GM21360 (cell line): ENCODE measurements at regions not wholly inside any gene's neighbourhood (a gene's known extent, or its start where the extent isn't known, plus 50 kb on each side); places are given as distances from the start of the nearest gene placed in this dataset.

Source experiments
- ATAC-seq: cut with Tn5 transposase; IDR thresholded peaks from one replicate; pipeline ENCODE4 v1.9.1; 2021; ENCODE audit warnings: mild to moderate bottlenecking, moderate library complexity; ENCODE audit not compliant: unreplicated experiment

DNA sequence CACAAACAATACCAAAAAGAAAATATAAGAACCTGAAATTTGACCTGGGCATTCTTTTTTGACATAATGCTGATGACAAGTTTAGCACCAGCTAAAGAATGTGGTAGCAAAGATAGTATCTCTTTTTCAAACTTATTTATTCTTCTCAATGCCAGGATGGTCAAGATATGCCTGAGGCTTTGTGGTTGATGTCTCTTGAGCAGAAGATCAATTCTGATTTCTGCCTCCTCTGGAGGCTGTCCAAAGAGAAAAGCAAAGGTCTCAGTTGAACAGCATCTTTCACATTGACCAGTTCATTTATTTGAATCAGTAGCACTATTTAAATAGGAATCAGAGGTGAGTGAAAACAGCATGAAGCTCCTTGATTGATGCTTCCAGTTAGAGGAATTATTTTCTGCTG lies 588.2 kb downstream of the HTR1A start:
- no peak for ATAC-seq

DNA sequence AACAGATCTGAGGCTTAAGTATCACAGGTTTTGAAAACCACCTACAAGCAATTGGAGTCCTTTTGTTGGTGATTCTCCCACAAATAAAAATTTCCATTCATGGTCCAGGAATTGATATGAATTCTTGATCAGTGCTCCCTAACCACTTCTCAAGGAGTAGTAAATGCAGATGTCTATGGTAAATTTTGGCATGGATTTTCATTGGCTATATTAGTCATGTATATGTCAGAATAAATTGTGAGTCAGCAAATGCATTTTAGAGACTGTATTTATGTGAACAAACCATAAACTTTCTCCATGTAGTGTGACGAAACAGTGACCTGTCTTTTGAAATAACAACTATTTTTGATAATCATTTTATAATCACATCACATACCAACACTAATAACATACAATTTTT lies 611.1 kb downstream of the HTR1A start:
- no peak for ATAC-seq

DNA sequence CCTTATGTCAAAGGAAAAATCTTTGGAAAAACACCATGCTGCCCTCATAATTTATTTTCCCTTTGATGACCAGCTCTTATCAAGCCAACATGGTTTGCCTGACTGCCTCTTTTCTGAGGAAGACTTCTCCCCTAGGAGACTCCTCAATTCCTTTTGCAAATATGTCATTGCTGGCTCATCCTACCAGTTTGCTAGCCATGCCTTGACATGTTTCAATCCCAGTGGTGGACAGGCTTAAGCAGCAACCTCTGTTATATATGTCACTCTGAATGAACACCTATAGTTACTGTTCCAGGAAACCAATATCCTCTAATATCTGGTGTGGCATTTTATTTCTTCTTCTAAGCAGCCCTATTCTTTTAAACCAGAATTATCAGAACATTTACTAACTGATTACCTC lies 615.8 kb downstream of the HTR1A start:
- ATAC-seq = no peak

DNA sequence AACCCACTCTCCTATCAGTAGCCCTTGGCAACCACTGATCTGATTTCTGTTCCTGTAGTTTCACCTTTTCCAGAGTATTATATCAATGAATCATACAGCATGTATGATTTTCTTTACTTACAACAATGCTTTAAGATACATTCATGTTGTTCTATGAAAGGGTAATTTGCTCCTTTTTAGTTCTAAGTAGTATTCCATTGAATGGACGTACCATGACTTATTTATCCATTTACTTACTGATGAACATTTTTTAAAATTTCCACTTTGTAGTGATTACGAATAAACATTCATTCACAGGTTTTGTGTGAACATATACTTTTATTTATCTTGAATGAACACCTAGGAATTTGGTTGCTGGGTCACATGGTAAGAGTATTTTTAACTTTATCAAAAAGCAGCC lies 620.8 kb downstream of the HTR1A start:
- ATAC-seq = no peak

DNA sequence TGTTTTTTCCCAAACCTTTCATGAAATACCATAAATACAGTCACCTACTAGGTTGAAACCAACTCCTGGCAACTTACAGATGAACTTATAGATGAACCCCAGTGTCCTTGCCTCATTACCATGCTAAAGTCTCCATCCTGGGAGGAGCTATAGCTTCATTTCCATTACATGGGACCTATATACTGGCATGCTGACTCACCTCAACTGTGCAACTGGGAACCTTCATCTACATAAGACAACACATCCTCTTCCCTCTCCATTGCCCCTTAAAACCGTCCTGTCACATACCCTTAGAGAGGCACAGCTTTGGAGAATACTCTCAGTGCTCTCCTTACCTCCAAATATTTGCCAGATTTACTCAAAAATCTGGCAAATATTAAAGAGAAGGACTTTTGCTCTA lies 638.3 kb downstream of the HTR1A start:
- no peak for ATAC-seq

DNA sequence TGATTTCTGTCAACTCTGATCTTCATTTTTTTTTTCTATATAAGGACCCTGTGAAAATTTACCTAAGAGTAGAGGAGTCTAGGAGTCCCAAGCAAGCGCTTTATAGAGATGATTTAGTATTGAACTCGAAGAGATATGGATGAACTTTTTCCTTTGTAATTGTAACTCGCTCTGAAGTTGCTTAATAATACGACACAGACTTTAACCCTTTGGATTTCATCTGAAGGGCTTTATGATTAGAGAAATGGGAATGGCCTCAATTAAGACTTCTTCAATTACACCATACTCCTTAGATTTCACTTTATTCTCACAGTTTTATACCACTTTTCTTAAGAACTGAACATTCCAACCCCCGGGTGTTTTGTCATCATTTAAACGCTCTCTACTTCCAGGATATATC lies 647.7 kb downstream of the HTR1A start:
- ATAC-seq = no peak

DNA sequence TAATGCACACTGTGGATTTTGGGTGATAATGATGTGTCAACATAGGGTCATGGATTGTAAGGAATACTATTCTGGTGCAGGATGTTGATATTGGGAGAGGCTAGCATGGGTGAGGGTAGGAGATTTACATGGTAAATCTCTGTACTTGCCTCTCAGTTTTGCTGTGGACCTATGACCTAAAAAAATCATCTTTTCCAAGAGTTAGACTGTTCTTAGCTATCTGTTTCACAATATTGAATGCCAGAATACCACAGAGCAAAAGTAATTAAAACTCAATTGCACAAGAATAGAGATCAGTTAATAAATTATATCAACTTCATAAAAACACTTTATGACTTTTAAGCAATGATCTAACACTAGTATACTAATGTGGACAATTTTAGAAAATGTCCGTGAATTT lies 651.6 kb downstream of the HTR1A start:
- no peak for ATAC-seq

DNA sequence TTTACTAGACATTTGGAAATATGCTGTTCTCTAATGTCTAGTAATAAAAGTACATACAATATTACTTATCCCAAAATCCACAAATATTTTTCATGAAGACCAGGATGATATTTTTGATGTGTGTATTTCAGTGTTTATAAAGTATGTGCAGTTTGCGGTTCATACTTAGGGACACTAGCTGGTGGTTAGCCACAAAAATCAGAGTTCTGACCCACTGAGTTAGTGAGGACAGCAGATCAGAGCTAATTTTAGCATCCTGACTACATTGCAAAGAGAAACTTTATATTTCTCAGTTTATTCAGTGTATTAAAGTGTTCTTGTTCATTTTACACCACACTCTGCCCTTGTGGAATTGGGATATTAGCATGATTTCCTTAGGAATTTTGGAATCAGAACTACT lies 655.3 kb downstream of the HTR1A start:
- ATAC-seq = no peak

DNA sequence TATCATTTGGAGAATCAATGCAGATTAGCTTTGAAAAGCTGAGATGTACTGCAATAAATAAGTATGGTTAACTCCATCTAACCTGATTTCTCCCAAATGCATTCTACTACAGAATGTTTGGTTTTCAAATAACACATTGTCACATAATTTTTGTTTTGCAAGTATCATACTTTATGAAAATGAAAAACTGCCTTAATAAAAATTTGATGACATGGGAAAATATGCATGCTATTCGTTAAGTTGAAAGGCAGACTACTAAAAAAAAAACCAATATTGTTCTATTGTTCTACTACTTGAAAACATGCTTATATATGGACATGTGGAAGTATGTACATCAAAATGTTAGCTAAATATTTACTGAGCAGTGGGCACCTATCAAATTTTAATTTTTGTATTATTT lies 668.9 kb downstream of the HTR1A start:
- no peak for ATAC-seq

DNA sequence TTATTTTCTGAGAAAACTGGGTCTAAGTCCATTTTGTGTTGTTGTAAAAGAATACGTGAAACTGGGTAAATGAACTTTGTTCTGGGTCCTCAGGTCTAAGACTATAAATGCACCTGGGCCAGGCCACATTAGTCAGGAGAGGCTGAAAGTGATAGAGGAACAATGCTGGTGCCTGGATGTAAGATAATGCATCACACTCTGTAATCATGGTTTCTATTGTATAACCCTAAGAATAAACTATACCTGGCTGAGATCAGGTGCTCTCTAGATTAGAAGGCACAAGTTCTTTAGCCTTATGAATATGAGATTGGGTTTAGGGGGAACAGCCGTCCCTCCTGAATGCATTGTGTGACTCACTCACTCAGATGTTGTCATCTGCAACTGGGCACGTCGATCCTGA lies 675.5 kb downstream of the HTR1A start:
- no peak for ATAC-seq

DNA sequence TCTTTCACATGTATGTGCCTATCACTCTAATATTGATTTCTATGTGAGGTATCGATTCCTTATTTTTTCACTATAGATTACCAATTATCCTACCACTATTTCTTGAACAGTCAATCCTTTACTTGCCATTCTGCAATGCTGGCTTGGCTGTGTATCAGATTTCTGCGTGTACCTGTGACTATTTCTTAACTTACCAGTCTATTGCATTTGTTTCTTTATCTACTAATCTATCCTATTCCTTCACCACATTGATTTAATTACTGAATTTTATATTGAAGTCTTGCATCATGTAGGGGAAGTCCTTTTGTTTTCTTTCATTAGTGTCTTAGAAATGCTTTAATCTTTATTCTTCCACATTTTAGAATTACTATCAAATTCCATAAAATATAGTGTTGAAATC lies 684.8 kb downstream of the LRRC70 start:
- ATAC-seq = no peak

DNA sequence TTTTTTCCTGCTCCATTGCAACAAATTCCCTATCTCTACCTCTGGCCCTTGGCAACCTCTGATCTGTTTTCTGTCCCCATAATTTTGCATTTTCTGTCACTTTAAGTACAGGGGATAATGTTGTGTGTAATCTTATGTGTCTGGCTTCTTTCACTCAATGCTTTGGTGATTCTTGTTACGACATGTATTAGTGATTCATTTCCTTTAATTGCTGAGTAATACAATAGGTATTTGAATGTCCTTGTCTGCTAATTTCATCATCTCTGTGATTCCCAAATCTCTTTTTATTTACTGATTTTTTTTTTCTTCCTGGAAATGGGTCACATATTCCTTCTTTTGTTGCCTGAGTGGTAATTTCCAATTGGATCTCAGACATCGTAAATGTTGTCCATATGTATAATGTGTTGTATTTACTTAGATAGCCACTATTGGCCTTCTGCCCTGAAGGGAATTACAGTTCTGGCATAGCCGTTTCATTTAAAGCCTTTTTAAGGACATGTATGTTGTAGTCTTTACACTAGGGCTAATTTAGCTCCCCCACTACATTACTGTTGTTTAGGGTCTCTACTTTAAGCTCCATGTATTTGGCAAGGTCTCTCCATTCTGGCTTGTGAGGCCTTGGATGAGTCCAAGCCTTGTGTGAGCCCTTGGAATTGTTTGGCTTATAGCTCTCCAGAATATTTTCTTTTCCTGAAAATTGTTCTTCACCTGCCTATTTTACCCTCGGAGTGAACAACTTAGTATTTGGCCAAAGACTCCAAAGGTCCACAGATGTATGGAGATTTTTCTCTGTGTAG lies 683.8 kb downstream of the LRRC70 start:
- no peak for ATAC-seq

DNA sequence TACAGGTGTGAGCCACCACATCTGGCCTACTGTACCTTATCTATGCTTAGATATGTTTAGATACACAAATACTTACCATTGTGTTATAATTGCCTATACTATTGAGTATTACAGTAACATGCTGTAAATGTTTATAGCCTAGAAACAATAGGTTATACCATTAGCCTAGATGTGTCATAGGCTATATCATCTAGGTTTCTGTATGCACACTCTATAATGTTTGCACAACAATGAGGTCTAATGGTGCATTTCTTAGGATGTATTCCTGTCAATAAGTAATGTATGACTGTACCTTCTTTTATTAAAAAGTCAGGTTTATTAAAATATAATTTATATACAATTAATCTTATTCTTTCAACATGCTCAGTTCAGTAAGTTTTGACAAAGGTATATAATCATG lies 683.1 kb downstream of the LRRC70 start:
- ATAC-seq = no peak

DNA sequence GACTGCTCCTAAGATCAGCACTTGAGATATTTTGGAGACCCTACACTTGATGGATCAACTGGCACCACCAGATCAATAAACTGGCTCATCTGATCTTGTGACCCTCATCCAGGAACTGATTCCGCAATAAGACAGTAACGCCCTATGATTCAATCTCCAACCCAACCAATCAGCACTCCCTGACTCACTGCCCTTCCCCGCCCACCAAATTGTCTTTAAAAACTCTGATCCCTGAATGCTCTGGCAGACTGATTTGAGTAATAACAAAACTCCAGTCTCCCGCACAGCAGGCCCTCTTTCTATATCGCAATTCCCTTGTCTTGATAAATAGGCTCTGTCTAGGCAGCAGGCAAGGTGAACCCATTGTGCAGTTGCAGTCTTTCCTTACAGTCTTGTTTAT lies 677.0 kb downstream of the LRRC70 start:
- no peak for ATAC-seq

DNA sequence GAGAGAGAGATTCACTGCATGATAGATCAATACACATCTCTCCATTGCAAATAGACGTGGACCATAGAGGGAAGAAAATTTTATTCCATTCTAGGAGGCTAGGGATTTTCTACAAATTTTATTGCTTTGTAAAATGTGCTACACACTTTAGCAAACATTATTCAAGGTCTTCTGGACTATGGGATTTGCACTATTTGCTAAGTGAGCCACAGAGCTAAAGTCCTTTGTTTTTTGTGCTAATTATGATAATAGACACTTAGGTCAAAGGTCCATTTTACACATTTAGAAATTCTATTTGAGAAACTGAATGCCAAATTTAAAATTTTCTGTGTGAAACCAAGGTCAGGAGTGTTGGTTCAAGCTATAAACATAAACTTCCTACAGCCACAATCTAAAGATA lies 672.3 kb downstream of the LRRC70 start:
- ATAC-seq = no peak

DNA sequence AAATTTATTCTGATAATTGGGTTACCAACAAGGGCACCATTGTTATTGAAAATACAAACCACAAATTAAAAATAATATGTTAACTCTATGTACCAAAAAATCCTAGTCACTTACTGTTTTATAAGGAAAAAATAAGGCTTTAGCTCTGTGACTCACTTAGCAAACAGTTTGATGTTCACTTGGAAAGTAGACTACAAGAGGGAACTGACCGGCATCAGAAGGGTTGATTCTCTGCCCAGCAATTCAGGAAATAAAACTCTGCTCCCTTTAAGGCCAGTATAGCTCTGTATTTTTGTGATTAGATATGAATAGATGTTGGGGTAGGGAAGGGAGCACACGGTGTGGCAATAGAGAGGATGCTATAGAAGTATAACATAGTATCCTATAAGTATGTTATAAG lies 671.3 kb downstream of the LRRC70 start:
- ATAC-seq = no peak

DNA sequence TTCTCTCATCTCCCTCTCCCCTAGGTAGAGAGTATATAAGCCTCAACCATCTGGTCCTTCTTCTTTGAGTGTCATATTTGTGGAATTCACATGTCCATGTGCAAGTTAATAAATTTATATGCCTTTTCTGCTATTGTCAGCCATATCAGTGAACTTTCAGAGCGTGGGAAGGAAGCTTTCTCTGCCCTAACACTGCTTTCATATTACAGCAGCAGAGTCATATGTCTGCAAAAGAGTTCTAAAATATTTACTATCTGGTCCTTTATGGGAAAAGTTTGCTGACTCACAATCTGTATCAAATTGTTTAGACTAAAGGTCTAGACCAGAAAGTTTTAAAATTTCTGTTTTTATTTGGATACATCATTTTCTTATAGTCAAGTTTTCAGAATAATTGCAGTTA lies 669.0 kb downstream of the LRRC70 start:
- ATAC-seq = no peak

DNA sequence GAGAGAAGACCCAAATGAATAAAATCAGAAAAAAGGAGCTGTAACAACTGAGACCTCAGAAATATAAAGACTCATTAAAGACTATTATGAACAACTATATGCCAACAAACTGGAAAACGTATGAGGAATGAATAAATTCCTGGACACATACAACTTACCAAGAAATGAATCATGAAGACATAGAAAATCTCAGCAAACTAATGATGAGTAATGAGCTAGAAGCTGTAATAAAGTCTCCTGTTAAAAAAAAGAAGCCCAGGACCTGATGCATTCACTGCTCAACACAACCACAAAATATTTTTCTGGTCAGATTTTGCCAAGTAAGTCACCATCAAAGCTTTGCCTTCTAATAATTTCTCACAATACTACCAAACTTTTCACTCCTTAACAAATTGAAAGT lies 666.7 kb downstream of the LRRC70 start:
- ATAC-seq = no peak

DNA sequence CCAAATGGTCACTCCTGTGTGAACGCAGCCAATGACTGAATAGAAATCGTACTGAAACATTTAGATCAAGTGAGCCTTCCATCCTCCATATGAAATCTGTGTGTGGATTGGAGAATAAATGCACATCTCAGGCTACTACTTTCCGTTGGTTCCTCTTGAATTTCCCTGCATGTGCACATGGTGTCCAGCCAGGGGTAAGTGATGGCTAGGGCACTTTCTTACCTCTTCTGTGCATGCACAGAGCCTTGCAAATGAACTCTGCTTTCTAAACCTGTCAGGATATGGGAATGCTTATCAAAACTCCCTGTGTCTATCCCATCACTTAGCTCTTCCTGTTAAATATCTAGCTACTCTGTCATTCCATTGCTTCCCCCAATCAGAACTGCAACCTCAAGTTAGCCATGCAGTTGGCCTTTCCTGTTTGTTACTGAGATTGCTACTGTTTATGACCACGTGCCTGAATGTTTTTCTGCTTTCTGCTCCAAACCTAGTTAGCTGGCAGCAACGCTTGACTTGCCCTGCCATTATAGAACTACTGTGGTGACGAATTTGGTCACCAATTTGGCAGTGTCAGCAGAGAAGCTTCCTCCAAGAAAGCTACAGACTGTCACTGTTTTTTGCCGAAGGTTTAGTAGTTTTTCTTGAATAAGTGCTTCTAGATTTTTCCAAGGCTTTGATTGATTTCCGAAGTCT lies 661.6 kb downstream of the LRRC70 start:
- ATAC-seq = no peak

DNA sequence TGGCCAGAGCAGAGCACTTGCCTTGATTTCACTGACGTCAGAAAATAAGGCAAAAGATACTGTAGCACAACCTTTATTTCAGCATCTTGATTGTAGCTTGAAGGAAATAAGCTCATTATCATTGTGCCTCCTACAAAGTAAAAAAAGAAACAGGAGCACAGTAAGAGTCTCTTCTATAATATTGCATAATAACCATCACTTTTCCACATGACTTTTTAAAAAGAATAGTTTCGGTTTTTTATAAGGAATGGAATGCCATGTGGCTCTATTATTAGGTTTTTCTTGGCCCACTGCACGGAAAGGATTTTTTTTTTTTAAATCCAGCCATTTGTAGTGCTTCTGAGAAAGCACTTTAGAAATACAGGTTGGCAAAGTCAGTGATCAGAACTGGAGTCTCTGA lies 655.3 kb downstream of the LRRC70 start:
- no peak for ATAC-seq

DNA sequence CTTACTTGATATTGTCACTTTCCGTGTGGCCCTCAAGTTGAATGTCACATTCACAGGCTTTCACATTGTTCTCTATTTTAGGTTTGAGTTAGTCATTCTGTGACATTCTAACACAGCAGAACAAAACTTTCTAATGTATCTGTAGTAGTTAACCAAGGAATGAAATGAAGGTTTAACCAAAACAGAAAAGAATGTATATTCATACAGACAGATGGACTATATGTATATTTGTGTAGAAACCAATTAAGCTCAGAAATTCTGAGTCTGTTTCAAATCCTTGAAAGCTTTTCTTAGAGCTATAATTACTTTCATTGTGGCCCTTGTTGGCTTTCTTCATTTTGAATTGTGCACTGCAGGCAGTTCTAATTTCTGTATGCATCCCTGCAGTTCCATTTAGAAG lies 654.7 kb downstream of the LRRC70 start:
- ATAC-seq = no peak

DNA sequence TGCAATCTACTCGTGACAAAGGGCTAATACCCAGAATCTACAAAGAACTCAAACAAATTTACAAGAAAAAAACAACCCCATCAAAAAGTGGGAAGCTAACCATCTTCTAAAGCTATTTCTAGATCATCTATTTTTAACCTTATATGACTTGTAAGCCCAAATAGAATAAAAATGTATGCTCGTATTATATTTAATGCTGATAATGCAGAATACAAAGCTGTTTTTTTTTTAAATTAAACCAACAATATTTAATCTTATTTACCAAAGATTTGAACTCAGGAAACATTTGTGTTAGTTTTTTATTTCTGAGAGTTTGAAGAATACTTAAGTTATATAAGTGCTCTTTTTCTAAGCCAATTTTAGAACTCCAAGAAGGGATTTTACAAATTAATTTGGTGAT lies 652.1 kb downstream of the LRRC70 start:
- no peak for ATAC-seq

DNA sequence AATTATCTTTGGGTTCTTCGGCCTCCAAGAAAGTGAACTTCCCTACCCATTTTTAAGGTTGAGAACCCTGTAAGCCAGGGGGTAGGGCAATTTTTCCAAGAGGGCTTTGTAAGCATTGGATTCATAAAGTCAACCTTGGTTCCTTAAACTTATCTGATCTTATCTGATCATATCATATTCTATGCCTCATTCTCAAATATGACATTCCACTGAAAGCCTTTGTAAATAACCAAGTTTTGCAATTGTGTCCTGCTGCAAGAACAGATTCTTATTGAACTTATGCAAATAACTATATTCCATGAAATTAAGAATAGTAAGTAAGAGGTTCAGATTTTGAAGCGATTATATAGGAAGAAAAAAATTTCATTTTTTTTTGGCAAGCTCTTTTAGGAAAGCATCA lies 649.5 kb downstream of the LRRC70 start:
- no peak for ATAC-seq
